Mucosa of stomach (tissue), 1 donor: ENCODE measurements at regions not wholly inside any gene's neighbourhood (a gene's known extent, or its start where the extent isn't known, plus 50 kb on each side); places are given as distances from the start of the nearest gene placed in this dataset.

ENCODE experiments used
- H3K27me3 ChIP-seq: one replicate; pipeline ENCODE4 v1.7.0; 2013; ENCODE audit warnings: mild to moderate bottlenecking, low read length; ENCODE audit not compliant: control insufficient read depth, insufficient read depth
- H3K36me3 ChIP-seq: one replicate; pipeline ENCODE4 v1.7.0; 2013; ENCODE audit warnings: low read length; ENCODE audit not compliant: control insufficient read depth, insufficient read depth
- H3K4me1 ChIP-seq: one replicate; pipeline ENCODE4 v1.7.0; 2013; ENCODE audit warnings: mild to moderate bottlenecking, low read length; ENCODE audit not compliant: control insufficient read depth, insufficient read depth
- H3K4me3 ChIP-seq: one replicate; pipeline ENCODE4 v1.7.0; 2013; ENCODE audit warnings: low read length
- H3K9ac ChIP-seq: one replicate; pipeline ENCODE4 v1.7.0; 2013; ENCODE audit warnings: mild to moderate bottlenecking, low read length, moderate library complexity
- H3K9me3 ChIP-seq: one replicate; pipeline ENCODE4 v1.7.0; 2013; ENCODE audit warnings: mild to moderate bottlenecking, low read length, moderate library complexity; ENCODE audit not compliant: control insufficient read depth
- donor health status: Pancreatic carcinoma.

- Histone ChIP-seq H3K4me3 (no peak overlapping the region), H3K4me1 (no peaks in the 10 kb centered on the region), H3K9ac (no peak overlapping the region), H3K9me3 (no peaks in the 10 kb centered on the region), H3K27me3 (no peaks in the 10 kb centered on the region), H3K36me3 (no peaks in the 10 kb centered on the region)
Observed at GRCh38 chr22:48748113-48748859, 1079.4 kb downstream of the BRD1 start.

- Histone ChIP-seq H3K27me3 (no peaks in the 10 kb centered on the region), H3K36me3 (no peaks in the 10 kb centered on the region), H3K4me1 (no peaks in the 10 kb centered on the region), H3K4me3 (no peak overlapping the region), H3K9me3 (no peaks in the 10 kb centered on the region), H3K9ac (no peak overlapping the region)
Observed at GRCh38 chr22:48746789-48747425, 1080.8 kb downstream of the BRD1 start.

GRCh38 chr22:48745842-48746788, 1081.6 kb downstream of the BRD1 start:
- H3K9me3 ChIP-seq = no peaks in the 10 kb centered on the region
- no peaks in the 10 kb centered on the region for H3K4me1 ChIP-seq
- H3K4me3 ChIP-seq = no peak overlapping the region
- no peaks in the 10 kb centered on the region for H3K36me3 ChIP-seq
- no peaks in the 10 kb centered on the region for H3K27me3 ChIP-seq
- H3K9ac ChIP-seq = no peak overlapping the region

- no peak overlapping the region for H3K4me3 ChIP-seq
- no peaks in the 10 kb centered on the region for H3K4me1 ChIP-seq
- H3K9ac ChIP-seq = no peak overlapping the region
- no peaks in the 10 kb centered on the region for H3K36me3 ChIP-seq
- H3K27me3 ChIP-seq = no peaks in the 10 kb centered on the region
- H3K9me3 ChIP-seq = no peaks in the 10 kb centered on the region
Observed at GRCh38 chr22:48744967-48745841, 1082.5 kb downstream of the BRD1 start.

- no peaks in the 10 kb centered on the region for H3K27me3 ChIP-seq
- no peaks in the 10 kb centered on the region for H3K9me3 ChIP-seq
- H3K4me3 ChIP-seq = no peak overlapping the region
- H3K9ac ChIP-seq = no peak overlapping the region
- no peaks in the 10 kb centered on the region for H3K4me1 ChIP-seq
- no peaks in the 10 kb centered on the region for H3K36me3 ChIP-seq
Observed at GRCh38 chr22:48744283-48744641, 1083.4 kb downstream of the BRD1 start.

GRCh38 chr22:48743601-48744282, 1083.9 kb downstream of the BRD1 start:
- H3K9me3 ChIP-seq = no peaks in the 10 kb centered on the region

GRCh38 chr22:48742556-48743343, 1084.9 kb downstream of the BRD1 start:
- Histone ChIP-seq H3K9me3 (no peaks in the 10 kb centered on the region), H3K9ac (no peak overlapping the region), H3K36me3 (no peaks in the 10 kb centered on the region), H3K4me3 (no peak overlapping the region), H3K4me1 (no peaks in the 10 kb centered on the region), H3K27me3 (no peaks in the 10 kb centered on the region)

More at GRCh38 chr22:48743601-48744282, 1083.9 kb downstream of the BRD1 start:
- Histone ChIP-seq H3K36me3 (no peaks in the 10 kb centered on the region), H3K4me1 (no peaks in the 10 kb centered on the region), H3K27me3 (no peaks in the 10 kb centered on the region), H3K9ac (no peak overlapping the region), H3K4me3 (no peak overlapping the region)

- Histone ChIP-seq H3K9ac (no peak overlapping the region), H3K9me3 (no peaks in the 10 kb centered on the region), H3K4me3 (no peak overlapping the region), H3K27me3 (no peaks in the 10 kb centered on the region), H3K4me1 (no peaks in the 10 kb centered on the region), H3K36me3 (no peaks in the 10 kb centered on the region)
Observed at GRCh38 chr22:48742191-48742555, 1085.5 kb downstream of the BRD1 start.

- no peaks in the 10 kb centered on the region for H3K27me3 ChIP-seq
- H3K9ac ChIP-seq = no peak overlapping the region
- H3K4me1 ChIP-seq = no peaks in the 10 kb centered on the region
- H3K4me3 ChIP-seq = no peak overlapping the region
- no peaks in the 10 kb centered on the region for H3K36me3 ChIP-seq
- H3K9me3 ChIP-seq = no peaks in the 10 kb centered on the region
Observed at GRCh38 chr22:48741540-48741939, 1086.1 kb downstream of the BRD1 start.

GRCh38 chr22:48740731-48741405, 1086.8 kb downstream of the BRD1 start:
- Histone ChIP-seq H3K36me3 (no peaks in the 10 kb centered on the region), H3K9me3 (no peaks in the 10 kb centered on the region), H3K9ac (no peak overlapping the region), H3K27me3 (no peaks in the 10 kb centered on the region), H3K4me1 (no peaks in the 10 kb centered on the region), H3K4me3 (no peak overlapping the region)
